HG02798 (cell line): ENCODE measurements at regions not wholly inside any gene's neighbourhood (a gene's known extent, or its start where the extent isn't known, plus 50 kb on each side); places are given as distances from the start of the nearest gene placed in this dataset.

ENCODE experiments used
- ATAC-seq: cut with Tn5 transposase; IDR thresholded peaks from one replicate; pipeline ENCODE4 v1.9.1; 2021; ENCODE audit warnings: mild to moderate bottlenecking; ENCODE audit not compliant: unreplicated experiment, poor library complexity

DNA sequence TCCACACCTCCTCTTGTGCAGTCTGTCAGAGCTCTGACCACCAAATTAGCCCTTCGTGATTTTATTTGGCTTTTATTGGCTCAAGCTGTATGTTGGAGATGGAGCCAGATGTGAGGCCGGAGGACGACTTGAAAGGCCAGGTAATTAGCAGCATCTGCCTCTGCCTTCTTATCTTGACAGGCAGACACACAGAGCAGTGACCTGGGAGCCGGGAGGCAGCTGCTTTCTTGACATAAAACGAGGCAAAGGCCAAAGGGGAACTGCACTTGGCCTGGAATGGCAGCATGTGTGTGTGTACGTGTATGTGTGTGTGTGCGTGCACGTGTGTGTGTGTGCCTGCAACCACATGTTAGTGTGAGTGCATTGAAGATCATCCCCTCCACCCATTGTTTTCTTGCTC lies 56.9 kb upstream of the BRD7 start:
- ATAC-seq = no peak

DNA sequence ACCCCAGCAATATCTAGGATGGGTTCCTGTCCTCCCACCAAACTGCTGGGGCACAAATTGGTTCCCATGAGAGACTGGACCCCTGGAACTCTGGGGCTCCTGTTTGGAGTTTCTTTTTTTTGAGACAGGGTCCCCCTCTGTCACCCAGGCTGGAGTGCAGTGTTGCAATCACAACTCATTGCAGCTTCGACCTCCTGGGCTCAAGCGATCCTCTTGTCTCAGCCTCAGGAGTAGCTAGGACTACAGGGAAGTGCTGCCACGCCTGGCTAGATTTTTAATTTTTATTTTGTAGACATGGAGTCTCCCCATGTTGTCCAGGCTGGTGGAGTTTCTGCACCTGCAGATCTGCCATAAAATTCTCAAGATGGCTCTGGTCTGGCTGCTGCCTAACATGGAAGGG lies 56.3 kb upstream of the BRD7 start:
- ATAC-seq = no peak

DNA sequence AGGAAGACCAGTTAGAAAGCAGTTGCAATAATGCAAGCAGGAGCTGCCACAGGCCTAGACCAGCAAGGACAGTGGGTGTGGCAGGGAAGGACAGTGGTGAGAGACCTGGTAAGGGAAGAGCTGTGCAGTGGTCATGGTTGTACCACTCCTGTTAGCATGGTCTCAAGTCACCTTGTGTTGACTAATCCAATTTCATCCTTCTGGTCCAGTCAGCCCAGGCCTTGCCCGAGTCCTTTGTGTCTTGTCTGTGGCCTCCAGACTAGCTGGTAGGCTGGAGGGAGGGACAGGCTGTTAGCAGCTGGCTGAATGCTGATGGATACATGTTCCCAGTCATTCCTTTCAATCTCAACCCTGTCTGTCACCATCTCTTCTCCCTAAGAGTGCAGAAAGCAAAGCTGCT lies 54.1 kb upstream of the BRD7 start:
- no peak for ATAC-seq

DNA sequence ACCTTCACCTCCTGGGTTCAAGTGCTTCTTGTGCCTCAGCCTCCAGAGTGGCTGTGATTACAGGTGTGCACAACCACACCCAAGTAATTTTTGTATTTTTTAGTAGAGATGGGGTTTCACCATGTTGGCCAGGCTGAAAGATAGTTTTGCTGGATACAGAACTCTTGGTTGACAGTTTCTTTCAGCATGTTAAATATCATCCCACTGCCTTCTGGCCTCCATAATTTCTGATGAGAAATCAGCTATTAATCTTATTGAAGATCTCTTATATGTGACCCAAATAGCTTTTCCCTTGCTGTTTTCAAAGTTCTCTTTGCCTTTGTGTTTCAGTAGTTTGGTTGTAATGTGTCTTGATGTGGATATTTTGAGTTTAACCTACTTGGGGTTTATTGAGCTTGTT lies 50.3 kb upstream of the BRD7 start:
- ATAC-seq = no peak
